HepG2 (cell line): ENCODE measurements at regions not wholly inside any gene's neighbourhood (a gene's known extent, or its start where the extent isn't known, plus 50 kb on each side); places are given as distances from the start of the nearest gene placed in this dataset.

Experiments
- POLR2A ChIP-seq, 2 experiments: IDR thresholded peaks; 2 replicates each; pipeline ENCODE4 v1.6.1; 2011; ENCODE audit warnings: low read depth in 2 of 2, low read length in 2 of 2, mild to moderate bottlenecking in 1 of 2, moderate library complexity in 1 of 2; ENCODE audit not compliant: insufficient read depth in 1 of 2
- TAF1 ChIP-seq: sonication (generic); formaldehyde crosslinking; IDR thresholded peaks from 2 replicates; pipeline ENCODE4 v1.4.0; 2020; ENCODE audit warnings: missing genetic modification reagents
- YY1 ChIP-seq: IDR thresholded peaks from 2 replicates; pipeline ENCODE4 v1.6.1; 2011; ENCODE audit warnings: low read length, low read depth, moderate library complexity, mild to moderate bottlenecking; ENCODE audit not compliant: insufficient read depth, insufficient replicate concordance
- TF ChIP-seq, protein P1 (sequence below): sonication (generic); formaldehyde crosslinking; IDR thresholded peaks from 2 replicates; pipeline ENCODE4 v1.5.0; 2020; ENCODE audit warnings: missing genetic modification reagents
- TF ChIP-seq, protein P2 (sequence below): sonication (generic); formaldehyde crosslinking; IDR thresholded peaks from 2 replicates; pipeline ENCODE4 v1.5.0; 2020; ENCODE audit warnings: missing genetic modification reagents, mild to moderate bottlenecking, borderline replicate concordance

DNA sequence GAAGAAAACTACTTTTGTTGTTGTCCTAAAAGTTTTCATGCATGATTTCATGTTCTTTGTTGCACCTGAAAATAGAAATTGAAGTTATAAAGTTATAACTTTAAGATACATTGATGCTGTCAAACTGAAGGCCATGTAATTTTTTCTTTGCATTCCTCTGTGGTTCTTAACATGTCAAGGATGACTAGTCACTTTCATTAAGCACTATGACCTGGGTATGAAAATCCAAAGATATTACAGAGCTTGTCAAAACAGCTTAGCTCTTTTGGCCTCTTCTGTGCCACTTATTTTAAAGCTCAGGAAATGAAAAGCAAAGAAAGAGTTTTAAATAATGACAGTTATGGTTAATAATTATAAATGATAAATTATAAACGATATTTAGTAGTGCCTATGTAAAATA, 241.6 kb upstream of the CACNA2D1 start:
- TF ChIP-seq, protein P1, sequence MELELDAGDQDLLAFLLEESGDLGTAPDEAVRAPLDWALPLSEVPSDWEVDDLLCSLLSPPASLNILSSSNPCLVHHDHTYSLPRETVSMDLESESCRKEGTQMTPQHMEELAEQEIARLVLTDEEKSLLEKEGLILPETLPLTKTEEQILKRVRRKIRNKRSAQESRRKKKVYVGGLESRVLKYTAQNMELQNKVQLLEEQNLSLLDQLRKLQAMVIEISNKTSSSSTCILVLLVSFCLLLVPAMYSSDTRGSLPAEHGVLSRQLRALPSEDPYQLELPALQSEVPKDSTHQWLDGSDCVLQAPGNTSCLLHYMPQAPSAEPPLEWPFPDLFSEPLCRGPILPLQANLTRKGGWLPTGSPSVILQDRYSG (CRISPR knock-in tag), result no peak
- TF ChIP-seq YY1 (no peak), POLR2A (IDR thresholded peaks at IDR 0.05; ENCODE audit: insufficient read depth in 1 of 2, low read depth in 2 of 2, low read length in 2 of 2) (no peak), TAF1 (no peak)
- TF ChIP-seq, protein P2, sequence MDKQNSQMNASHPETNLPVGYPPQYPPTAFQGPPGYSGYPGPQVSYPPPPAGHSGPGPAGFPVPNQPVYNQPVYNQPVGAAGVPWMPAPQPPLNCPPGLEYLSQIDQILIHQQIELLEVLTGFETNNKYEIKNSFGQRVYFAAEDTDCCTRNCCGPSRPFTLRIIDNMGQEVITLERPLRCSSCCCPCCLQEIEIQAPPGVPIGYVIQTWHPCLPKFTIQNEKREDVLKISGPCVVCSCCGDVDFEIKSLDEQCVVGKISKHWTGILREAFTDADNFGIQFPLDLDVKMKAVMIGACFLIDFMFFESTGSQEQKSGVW (CRISPR knock-in tag), result no peak
